GM19043 (cell line): ENCODE measurements at regions not wholly inside any gene's neighbourhood (a gene's known extent, or its start where the extent isn't known, plus 50 kb on each side); places are given as distances from the start of the nearest gene placed in this dataset.

ENCODE experiments used
- ATAC-seq: cut with Tn5 transposase; IDR thresholded peaks from one replicate; pipeline ENCODE4 v1.9.1; 2021; ENCODE audit warnings: low read depth; ENCODE audit not compliant: unreplicated experiment

DNA sequence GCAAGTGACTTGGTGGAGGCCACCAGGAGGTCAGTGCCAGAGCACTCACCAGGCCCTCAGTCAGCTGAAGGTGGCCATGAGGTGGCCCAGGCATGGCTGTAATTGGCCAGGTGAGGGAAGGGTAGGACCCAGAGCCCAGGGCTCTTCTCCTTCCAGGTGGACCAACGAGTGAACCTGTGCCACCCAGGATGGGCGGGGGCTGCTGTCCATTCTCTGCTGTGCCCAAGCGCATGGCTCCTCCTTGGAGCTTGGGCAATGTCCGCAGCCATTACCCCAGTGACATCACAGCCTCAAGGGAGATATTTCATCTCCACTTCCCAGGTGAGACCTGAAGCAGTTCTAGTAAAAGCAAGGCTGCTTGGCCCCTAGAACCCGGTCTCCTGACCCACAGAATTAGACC, 303.0 kb upstream of the FOXF1 start:
- ATAC-seq = no peak

DNA sequence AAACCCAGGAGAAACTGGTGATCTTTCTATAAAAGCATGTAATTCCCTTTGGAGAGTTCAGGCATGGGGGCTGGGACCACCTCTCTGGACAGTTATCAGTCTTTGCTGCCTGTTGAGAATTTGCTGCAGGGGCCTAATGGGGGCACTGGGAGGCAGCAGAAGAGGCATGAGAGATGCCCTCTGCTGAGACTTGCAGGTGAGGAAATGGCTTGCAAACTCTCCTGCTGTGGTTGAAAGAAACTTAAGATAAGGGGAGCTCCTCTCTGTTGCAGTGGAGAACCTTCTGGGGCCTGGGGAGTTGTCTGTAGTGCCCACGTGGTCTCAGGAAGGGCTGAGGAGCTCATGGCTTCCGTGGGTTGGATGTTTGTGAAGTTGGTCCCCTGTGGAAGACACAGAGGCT, 301.1 kb upstream of the FOXF1 start:
- no peak for ATAC-seq

DNA sequence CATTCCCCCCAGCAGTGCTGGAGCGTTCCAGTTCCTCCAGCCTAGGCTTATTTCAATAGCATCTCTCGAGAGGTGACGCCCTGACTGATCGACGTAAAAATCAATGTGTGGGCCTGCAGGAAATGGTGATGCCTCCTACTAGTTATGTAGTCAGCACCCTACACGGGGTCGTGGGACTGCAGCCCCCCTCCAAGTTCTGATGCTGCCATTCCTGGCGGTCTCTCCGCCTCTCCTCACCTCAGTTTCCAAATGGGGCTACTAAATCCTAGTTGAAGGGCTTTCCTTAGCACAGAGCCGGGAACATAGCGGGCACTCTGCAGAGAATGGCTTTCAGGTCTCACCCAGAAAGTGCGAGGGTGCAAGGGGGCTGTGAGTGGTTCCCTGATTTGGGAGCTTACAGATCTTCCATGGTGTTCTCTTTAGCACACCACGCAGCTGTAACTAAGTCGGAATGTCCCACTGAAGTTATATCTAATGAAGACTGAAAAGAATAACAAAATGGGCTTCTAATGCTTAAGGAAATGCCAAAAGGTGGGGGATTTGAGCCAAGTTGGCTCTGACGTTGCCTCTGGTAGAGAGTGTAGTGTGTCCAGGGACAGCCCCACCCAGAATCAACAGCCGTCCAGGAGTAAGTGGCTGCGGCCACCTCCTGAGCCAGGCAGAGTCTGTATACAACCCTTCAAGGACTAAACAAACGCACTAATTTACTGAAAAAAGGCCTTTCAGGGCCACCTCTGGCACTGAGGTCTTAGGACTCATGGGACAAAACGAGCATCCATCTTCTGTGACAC, 299.7 kb upstream of the FOXF1 start:
- no peak for ATAC-seq

DNA sequence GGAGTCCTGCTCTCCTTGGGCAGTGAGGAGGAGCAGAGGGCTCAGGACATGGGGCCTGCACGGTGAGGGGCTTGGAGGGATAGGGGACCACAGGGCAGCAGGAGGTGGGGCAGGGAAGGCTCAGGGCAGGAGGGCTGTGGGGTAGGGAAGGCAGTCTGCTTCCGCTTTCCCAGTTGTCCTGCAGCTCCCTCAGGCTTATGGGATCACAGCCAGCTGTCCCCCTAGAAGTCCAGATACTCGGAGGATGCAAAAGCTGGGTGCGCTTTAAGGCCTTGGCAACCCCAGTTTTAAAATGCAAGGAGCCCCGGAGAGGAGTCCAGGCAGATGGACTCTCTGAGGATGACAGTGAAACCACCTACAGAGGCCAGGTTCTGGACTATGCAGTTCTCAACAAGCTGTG, 299.1 kb upstream of the FOXF1 start:
- ATAC-seq = no peak

DNA sequence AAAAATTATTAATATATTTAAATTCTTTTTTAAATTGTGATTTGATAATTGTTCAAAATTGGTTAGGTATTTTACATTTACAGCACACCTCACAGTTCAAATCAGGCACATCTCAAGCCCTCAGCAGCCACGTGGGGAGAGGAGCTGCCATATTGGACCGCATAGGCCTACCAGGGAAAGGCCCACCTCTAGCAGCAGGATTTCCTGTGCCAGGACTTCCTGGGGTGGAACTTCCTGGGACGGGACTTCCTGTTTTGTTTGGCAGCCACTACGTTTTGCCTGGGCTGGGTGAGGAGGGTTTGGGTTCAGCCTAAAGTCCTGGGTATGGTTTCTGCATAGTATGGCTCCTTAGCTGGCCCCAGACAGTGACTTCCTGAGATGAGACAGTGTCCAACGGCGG, 298.5 kb upstream of the FOXF1 start:
- no peak for ATAC-seq

DNA sequence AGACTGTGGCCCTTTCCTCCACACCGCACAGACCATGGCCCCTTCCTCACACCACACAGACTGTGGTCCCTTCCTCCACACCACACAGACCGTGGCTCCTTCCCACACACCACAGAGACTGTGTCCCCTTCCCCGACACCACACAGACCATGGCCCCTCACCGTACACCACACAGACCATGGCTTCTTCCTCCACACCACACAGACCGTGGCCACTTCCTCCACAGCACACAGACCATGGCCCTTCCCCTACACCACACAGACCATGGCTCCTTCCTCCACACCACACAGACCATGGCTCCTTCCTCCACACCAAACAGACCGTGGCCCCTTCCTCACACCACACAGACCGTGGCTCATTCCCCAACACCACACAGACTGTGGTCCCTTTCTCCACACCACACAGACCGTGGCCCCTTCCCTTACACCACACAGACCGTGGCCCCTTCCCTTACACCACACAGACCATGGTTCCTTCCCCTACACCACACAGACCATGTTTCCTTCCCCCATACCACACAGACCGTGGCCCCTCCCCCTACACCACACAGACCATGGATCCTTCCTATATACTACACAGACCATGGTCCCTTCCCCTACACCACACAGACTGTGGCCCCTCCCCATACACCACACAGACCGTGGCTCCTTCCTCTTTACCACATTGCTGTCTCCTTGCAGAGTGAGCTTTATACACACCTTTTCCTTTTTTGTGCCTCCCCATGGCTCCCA, 297.5 kb upstream of the FOXF1 start:
- ATAC-seq = no peak

DNA sequence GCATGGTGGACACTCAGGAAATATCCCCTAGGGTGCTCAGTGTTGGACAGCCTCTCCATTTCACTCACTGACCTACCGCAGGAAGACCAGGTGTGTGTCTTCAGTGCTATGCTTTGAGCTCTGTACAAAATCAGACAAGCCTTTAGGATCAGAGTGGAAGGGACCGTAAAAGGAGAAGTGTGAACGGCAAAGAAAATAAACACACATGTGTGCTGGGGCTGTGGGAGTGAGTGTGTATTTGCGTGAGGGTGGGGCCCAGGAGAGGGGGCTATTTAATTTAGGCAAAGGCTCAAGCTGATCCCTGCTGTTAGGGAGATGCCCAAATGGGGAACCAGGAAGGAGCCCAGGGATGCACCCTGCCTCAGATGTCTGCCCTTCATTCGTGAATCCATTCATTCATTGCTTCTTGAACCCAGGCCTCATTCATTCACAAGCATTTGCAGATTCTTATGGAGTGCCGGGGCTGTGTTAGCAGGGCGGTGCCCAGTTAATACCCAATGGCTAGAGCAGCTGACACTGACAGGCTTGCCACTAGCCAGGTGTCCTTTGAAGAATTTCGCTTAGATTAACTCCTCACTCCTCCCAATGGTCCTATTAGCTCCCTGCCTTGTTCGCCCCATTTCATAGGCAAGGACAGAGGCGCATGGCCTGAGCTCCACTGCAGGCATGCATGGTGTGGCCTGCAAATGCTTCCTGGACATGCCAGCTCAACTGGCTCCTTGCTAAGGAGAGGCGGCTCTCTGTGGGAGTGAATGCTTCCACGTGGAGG, 296.7 kb upstream of the FOXF1 start:
- no peak for ATAC-seq

DNA sequence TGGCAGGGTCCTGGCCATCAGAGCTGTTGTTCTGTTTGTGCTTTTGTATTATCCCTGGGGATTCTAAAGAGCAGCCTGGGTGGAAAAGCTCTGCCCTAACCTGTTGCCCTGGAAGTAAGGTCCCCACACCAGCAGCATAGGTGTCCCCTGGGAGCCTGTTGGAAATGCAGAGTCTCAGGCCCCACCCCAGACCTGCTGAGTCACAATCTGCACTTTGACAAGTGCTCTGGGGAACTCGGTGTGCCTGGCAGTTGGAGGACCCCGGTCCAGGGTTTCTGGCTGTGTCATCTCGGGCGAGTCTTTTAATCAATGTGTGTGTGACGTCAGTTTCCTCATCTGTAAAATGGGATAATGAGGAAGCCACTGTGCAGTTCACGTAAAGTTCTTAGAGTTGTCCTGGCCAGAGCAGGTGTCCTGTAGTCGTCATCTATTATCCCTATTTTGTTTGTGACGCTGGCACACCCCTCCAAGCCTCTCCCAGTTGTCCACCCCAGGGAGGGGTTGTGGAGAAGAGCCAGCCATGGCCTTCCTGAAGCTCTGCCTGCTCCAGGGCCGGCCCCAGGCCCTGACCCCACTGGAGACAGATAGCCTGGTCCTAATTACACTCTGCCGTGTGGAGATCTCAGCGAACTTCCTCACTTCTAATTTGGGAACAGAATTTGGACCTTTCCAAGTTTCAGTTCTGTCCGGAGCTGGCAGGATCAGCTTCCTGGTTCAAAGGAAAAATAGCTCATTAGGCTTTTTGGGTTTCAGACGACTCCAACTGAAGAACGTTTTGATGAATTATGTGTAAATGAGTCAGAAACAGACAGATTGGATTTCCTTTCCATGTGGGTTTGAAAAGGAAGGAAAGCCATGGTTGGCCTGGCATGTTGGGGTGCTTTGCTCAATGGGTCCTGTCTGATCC, 295.7 kb upstream of the FOXF1 start:
- ATAC-seq = no peak

DNA sequence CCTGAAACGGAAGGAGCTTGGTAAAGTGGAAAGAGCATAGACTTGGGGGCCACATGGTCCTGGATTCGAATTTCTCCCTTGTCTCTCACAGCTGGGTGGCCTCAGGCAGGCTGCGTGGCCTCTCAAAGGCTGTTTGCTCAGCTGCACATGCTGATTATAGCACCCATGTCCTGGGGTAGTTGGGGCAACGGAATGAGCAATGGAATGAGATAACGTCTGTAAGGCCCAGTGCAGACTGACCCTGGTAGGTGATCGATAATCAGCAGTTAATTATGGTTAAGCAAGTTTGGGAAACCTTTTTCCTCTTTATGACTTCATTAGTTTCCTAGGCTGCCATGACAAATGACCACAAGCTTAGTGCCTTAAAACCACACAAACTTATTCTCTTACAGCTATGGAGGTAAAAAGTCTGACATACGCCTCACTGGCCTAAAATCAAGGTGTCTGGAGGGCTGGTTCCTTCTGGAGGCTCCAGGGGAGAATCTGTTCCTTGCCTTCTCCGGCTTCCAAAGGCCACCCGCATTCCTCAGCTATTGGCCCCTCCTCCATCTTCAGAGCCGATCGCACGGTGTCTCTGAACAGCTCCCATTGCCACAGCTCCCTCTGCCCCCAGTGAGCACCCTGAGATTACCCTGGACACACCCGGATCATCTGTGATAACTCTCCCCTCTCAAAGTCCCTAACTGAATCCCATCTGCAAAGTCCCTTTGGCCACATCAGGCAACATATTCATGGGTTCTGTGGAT, 294.9 kb upstream of the FOXF1 start:
- ATAC-seq = no peak

DNA sequence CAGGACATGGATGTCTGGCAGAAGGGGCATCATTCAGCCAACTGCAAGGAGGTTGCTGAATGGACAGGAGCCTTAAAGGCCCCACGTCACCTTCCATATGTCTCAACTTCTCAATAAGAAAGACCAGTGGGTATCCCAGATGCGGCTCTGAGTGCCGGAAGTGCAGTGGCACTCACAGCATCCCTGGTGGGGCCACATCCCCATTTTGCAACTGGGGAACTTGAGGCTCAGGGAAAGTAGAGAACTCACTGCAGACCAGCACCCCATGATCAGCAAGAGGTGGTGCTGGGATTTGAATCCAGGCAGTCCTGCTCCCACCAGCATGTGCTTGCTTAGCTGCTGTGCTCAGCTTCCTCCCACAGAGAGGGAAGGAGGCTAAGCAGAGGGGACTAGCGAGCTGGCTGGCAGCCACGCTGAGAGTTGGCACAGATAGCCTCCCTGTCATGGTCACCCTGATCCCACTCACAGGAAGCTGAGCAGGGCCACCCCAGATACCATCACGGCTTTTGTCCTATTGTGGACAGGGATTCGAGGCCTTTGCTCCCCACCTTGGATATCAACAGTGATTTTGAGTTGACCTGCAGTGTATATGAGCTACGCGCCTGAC, 294.2 kb upstream of the FOXF1 start:
- no peak for ATAC-seq

DNA sequence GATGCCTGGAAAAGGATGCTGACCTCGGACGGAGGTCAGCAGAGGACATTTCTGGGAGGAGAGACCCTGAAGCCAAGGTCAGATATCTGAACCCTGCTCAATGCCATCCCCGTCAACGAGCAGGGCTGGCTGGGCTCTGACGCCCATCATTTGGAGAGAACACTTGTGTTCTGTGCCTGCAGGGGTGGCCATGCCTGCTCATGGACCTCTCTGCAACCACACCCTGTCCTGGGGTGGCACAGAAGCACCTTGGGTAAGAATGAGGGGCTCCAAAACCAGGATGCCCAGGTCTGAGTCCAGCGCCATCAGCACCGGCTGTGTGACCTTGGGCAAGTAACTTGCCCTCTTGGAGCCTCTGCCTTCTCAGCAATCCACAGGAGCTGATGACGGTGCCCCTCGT, 293.7 kb upstream of the FOXF1 start:
- ATAC-seq = no peak

DNA sequence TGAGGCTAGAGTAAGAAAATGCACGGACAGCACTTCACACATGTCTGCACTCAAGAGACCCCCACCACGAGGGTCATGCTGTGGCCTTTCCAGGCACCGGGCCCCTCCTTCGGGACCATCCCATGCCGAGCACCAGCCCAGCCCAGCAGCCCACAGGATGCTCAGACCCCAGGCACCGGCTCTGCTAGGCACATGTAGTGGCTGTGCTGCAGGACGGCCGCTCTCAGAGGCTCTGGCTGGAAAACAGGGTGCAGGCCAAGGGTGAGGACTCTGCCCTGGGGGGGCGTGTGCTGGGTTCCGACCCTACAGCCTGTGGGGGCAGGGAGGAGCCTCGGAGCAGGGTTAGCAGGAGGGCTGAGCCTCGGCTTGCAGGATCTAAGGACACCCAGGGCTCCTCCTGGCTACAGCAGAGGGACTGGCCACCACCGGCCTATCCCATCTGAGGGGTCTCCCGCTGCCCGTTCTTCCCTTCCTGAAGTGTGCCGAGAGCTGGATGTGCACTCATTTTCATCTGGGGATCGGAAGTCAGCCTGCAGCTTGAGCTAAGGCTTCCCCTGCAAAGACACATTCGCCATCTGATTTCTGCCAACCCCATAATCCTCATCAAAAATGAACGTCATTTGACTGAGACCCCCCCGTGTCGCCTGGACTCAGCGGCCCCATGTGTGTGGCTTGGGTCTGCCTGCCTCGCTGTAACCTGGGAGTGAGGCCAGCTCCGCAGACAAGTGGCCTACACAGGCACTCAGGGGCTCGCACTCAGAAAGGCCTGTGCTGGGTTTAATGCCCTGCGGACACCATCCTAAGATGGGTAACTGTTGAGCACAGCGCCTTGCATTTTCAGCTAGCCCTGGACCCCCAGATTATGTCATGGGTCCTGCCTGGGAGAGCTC, 293.1 kb upstream of the FOXF1 start:
- ATAC-seq = no peak

DNA sequence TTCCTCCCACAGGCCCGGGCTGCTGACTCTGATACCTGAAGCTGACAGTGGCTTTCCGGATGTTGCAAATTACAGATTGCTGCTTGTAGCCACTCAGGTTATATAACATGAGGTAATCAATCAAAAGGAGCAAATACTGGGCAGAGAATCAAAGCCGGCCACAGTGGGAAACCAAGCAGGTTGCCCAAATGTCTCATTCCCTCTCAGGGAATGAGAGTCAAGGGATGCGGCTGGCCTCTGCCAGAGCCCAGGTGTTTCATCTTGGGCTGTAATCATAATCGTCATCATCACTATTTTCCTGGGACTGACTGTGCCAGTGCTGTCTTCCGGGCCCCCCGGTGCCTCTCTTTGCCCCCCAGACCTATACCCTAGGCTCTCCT, 292.4 kb upstream of the FOXF1 start:
- ATAC-seq = no peak

DNA sequence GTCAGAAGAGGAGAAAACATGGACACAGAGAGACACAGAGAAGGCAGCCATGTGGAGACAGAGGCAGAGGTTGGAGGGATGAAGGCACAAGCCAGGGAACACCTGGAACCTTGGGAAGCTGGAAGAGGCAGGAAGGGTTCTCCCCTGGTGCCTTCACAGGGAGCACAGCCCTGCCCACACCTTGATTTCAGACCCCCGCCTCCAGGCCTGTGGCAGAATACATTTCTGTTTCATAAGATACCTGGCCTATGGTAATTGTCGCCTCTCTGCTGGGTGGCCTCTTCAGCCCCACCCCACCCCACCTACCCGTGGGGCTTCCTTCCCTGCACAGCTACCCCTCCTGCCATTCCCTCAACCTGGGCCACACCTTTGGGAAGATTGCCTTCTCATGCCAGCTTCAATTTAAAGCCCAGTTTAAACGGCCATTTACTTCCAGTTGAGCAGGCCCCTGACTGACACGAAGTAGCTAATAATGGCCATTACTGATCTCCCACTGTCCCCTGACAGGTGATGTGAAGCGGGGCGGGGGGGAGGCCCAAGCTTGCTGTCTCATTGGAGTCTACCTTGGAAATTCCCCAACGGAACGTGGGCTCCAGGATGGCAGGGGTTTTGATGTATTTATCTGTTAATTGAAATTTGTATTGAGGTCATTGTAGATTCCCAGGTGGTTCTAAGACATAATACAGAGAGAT, 291.7 kb upstream of the FOXF1 start:
- ATAC-seq = no peak

DNA sequence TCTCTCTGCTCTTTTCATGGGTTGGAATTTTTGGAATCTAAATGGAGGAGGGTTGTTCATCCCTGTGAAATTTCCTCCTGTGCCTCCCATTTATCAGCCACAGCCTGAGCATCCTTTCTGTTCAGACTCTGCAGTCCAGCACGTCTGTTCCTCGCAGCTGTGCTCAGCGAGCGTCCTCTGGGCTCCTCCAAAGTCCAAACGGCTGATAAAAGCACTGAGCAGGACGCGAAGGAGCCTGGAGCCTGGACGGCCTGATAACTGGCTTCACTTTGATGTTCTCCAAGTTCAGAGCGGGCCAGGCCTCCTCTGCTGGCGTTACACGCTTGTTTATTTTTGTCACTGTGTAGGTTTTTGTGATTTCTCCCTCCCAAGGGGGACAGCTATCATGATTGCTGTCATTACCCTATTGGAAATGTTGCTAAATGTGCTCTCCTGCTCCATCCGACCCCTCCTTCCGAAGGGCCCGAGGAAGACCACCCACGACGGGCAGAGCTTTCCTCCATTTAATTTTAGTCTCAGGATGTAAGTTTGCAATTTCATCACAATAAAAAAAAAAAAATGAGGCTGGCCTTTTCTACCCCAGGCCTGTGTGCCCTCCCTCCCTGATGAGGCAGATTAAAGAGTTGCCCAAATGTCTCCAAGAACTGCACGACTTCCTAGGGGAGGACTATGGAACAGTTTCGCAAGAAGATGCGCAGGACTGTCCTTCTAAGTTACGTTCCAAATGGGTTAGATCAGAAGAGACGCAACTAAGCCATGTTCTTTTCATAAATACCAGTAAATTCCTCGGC, 290.5 kb upstream of the FOXF1 start:
- ATAC-seq = no peak

DNA sequence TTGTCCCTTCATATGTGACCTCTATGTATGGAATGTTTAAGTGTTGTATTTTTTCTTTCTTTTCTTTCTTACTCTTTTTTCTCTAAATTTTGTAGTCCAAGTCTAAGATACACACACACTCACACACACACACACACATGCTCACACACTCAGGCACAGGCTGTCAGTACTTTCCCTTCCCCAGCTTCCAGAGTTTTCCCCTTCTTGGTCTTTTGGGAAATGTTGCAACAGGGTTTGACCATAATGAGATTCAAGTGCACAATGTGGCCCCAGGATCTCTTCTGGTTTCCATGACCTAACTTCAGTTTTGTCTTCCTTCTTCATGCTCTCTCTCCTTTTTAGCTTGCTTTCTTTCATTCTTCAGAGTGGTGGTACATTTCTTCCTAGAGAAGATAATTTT, 289.8 kb upstream of the FOXF1 start:
- no peak for ATAC-seq

DNA sequence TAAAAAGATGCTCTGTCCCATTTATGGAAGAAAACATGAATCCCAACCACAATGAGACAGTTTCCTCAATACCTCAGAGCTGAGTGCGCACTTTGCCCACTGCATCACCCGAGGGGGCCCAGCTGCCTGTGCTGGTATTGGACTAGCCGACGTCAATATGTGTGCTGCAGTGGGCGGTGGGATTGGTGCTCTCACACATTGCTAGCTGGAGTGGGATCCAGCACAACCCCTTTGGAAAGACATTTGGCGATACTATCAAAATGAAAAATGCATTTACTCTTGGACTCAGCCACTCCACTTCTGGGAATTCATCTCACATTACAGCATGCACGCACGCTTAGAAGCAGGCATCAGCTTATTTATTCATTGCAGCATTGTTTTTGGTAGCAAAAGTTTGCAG, 289.2 kb upstream of the FOXF1 start:
- ATAC-seq = no peak
